HEK293 (cell line): ENCODE measurements at regions not wholly inside any gene's neighbourhood (a gene's known extent, or its start where the extent isn't known, plus 50 kb on each side); places are given as distances from the start of the nearest gene placed in this dataset.

Experiments used
- BCL6B ChIP-seq: fragments of 450-650 bp; formaldehyde crosslinking; IDR thresholded peaks from 2 replicates; pipeline ENCODE4 v1.5.1; 2017; ENCODE audit warnings: missing biosample characterization, missing genetic modification characterization
- CTCF ChIP-seq: fragments of 450-650 bp; formaldehyde crosslinking; IDR thresholded peaks from 2 replicates; pipeline ENCODE4 v1.5.1; 2016; ENCODE audit warnings: missing biosample characterization, missing genetic modification characterization
- ELK4 ChIP-seq: IDR thresholded peaks from 2 replicates; pipeline ENCODE4 v1.6.1; 2011; ENCODE audit warnings: mild to moderate bottlenecking, low read depth, low read length, borderline replicate concordance
- PATZ1 ChIP-seq: fragments of 450-650 bp; formaldehyde crosslinking; IDR thresholded peaks from 2 replicates; pipeline ENCODE4 v1.5.1; 2016; ENCODE audit warnings: missing biosample characterization, missing genetic modification characterization
- REST ChIP-seq: fragments of 450-650 bp; formaldehyde crosslinking; IDR thresholded peaks from 2 replicates; pipeline ENCODE4 v1.5.1; 2016; ENCODE audit warnings: missing biosample characterization, missing genetic modification characterization
- ZFP37 ChIP-seq: fragments of 450-650 bp; formaldehyde crosslinking; IDR thresholded peaks from 2 replicates; pipeline ENCODE4 v1.5.1; 2016; ENCODE audit warnings: missing biosample characterization, missing genetic modification characterization
- ZNF274 ChIP-seq, 2 experiments: fragments of 200-500 bp in 1 of 2; fragments of 450-650 bp in 1 of 2; sonication (Bioruptor generic) in 1 of 2; formaldehyde crosslinking in 1 of 2; IDR thresholded peaks; 2 replicates each; pipeline versions ENCODE4 v1.5.1 to v1.6.1; 2014 to 2016; ENCODE audit warnings: borderline replicate concordance in 1 of 2, inconsistent platforms in 1 of 2, low read length in 1 of 2, missing biosample characterization in 1 of 2, missing genetic modification characterization in 1 of 2
- ZNF311 ChIP-seq: fragments of 450-650 bp; formaldehyde crosslinking; IDR thresholded peaks from 2 replicates; pipeline ENCODE4 v1.5.1; 2017; ENCODE audit warnings: missing biosample characterization, missing genetic modification characterization, borderline replicate concordance
- ZNF623 ChIP-seq: fragments of 450-650 bp; formaldehyde crosslinking; IDR thresholded peaks from 2 replicates; pipeline ENCODE4 v1.5.1; 2016; ENCODE audit warnings: missing biosample characterization, missing genetic modification characterization

GRCh38 chr6:152846825-152847224 is 96.2 kb downstream of the VIP start:
- TF ChIP-seq REST (tag by site-specific recombination) (no peak), CTCF (no peak), ELK4 (no peak), ZNF623 (tag by site-specific recombination) (no peak), ZFP37 (tag by site-specific recombination) (no peak), ZNF274 (IDR thresholded peaks at IDR 0.05; ENCODE audit: low read length) (no peak), ZNF274 (tag by site-specific recombination; IDR thresholded peaks at IDR 0.05; ENCODE audit: borderline replicate concordance) (no peak), ZNF311 (tag by site-specific recombination) (no peak), BCL6B (tag by site-specific recombination) (no peak), PATZ1 (tag by site-specific recombination) (no peak)
